HepG2 (cell line): ENCODE measurements at regions not wholly inside any gene's neighbourhood (a gene's known extent, or its start where the extent isn't known, plus 50 kb on each side); places are given as distances from the start of the nearest gene placed in this dataset.

Experiments
- ATAC-seq: fragments of 200-7000 bp; cut with Tn5 transposase; 3 replicates; pipeline ENCODE4 v1.9.1; 2020; ENCODE audit warnings: mild to moderate bottlenecking, moderate library complexity
- BruUV-seq: library from RNA; stranded (reverse); fragments of 400-500 nt; replicated peaks from 2 replicates; lab custom pipeline; 2021; lab: Mats Ljungman, UMichigan
- CTCF ChIA-PET: fragments of 300-600 bp; formaldehyde crosslinking; extraction: SDS; loops from one replicate; lab custom pipeline; 2021; ENCODE audit warnings: low total read pairs, inconsistent platforms, low intra/inter-chr PET ratio; lab: Yijun Ruan, JAX
- POLR2A ChIA-PET: fragments of 350-600 bp; sonication (Branson Sonifier 250); formaldehyde crosslinking; loops from one replicate; lab custom pipeline; 2020; ENCODE audit warnings: antibody characterized with exemption, inconsistent platforms; lab: Yijun Ruan, JAX
- DNase-seq: peaks from one replicate; pipeline ENCODE4 v3.0.0-alpha.2; 2015; ENCODE audit warnings: low spot score
- FAIRE-seq: peaks from 3 replicates; lab custom pipeline; 2011; peaks lifted over from hg19 to GRCh38; lab: Jason Lieb, UNC
- H2AFZ ChIP-seq: one replicate; pipeline ENCODE4 v1.6.1; 2011; ENCODE audit warnings: low read length, inconsistent platforms
- H3K27ac ChIP-seq: fragments of 300-600 bp; 3 replicates; pipeline ENCODE4 v1.8.0; 2011; ENCODE audit warnings: mixed run types, mild to moderate bottlenecking, mixed read lengths, low read length, inconsistent platforms; ENCODE audit not compliant: insufficient read depth; ENCODE audit errors: extremely low read length
- H3K27me3 ChIP-seq, 2 experiments: fragments of 200-600 bp in 1 of 2; 2 replicates in 1 of 2; 3 replicates in 1 of 2; pipeline versions ENCODE4 v1.6.0 to v1.8.0; 2011; ENCODE audit warnings: low read length in 2 of 2, mild to moderate bottlenecking in 2 of 2, moderate library complexity in 2 of 2, inconsistent platforms in 1 of 2; ENCODE audit not compliant: insufficient read depth in 2 of 2, control insufficient read depth in 1 of 2
- H3K36me3 ChIP-seq, 2 experiments: fragments of 200-600 bp in 1 of 2; replicated peaks in 1 of 2; 2 replicates in 1 of 2; 3 replicates in 1 of 2; pipeline versions ENCODE4 v1.5.1 to v1.8.0; 2011; ENCODE audit warnings: low read length in 2 of 2, inconsistent platforms in 1 of 2; ENCODE audit not compliant: insufficient read depth in 2 of 2, control insufficient read depth in 1 of 2
- H3K4me1 ChIP-seq: 2 replicates; pipeline ENCODE4 v1.5.1; 2012; ENCODE audit warnings: low read length, inconsistent platforms; ENCODE audit not compliant: insufficient read depth
- H3K4me2 ChIP-seq: 2 replicates; pipeline ENCODE4 v1.6.0; 2011; ENCODE audit warnings: low read depth, low read length, inconsistent platforms
- H3K4me3 ChIP-seq, 3 experiments: fragments of 200-600 bp in 1 of 3; sonication (generic), shearing (Covaris generic) in 1 of 3; replicated peaks in 1 of 3; 2 replicates each; pipeline ENCODE4 v1.5.1; 2011 to 2016; ENCODE audit warnings: low read length in 3 of 3, inconsistent platforms in 2 of 3, low read depth in 2 of 3, mild to moderate bottlenecking in 2 of 3, control low read depth in 1 of 3, mixed read lengths in 1 of 3; ENCODE audit not compliant: insufficient read depth in 1 of 3
- H3K79me2 ChIP-seq: one replicate; pipeline ENCODE4 v1.6.1; 2011; ENCODE audit warnings: low read length, inconsistent platforms; ENCODE audit not compliant: insufficient read depth
- H3K9ac ChIP-seq: 2 replicates; pipeline ENCODE4 v1.6.0; 2011; ENCODE audit warnings: mild to moderate bottlenecking, low read depth, low read length, inconsistent platforms; ENCODE audit not compliant: insufficient read depth
- H3K9me3 ChIP-seq: 2 replicates; pipeline ENCODE4 v1.5.1; 2012; ENCODE audit warnings: mild to moderate bottlenecking, low read length
- H4K20me1 ChIP-seq: 2 replicates; pipeline ENCODE4 v1.6.0; 2011; ENCODE audit warnings: inconsistent platforms, mild to moderate bottlenecking, low read length, moderate library complexity; ENCODE audit not compliant: insufficient read depth
- ARNTL ChIP-seq: sonication (generic); formaldehyde crosslinking; IDR thresholded peaks from 2 replicates; pipeline ENCODE4 v1.4.0; 2020; ENCODE audit warnings: mild to moderate bottlenecking, missing genetic modification reagents
- FOXO1 ChIP-seq: sonication (generic); formaldehyde crosslinking; IDR thresholded peaks from 2 replicates; pipeline ENCODE4 v1.4.0; 2020; ENCODE audit warnings: missing genetic modification reagents
- GMEB1 ChIP-seq: sonication (generic); formaldehyde crosslinking; IDR thresholded peaks from 2 replicates; pipeline ENCODE4 v1.5.1; 2020; ENCODE audit warnings: missing genetic modification reagents, mild to moderate bottlenecking, borderline replicate concordance
- HOXD1 ChIP-seq: sonication (generic); formaldehyde crosslinking; IDR thresholded peaks from 2 replicates; pipeline ENCODE4 v1.5.0; 2020; ENCODE audit warnings: missing genetic modification reagents
- IRF1 ChIP-seq: sonication (generic); formaldehyde crosslinking; IDR thresholded peaks from 2 replicates; pipeline ENCODE4 v1.4.0; 2020; ENCODE audit warnings: low read depth, mild to moderate bottlenecking, missing genetic modification reagents
- KDM4B ChIP-seq: sonication (generic); formaldehyde crosslinking; IDR thresholded peaks from 2 replicates; pipeline ENCODE4 v1.4.0; 2020; ENCODE audit warnings: missing genetic modification reagents
- KMT2B ChIP-seq: IDR thresholded peaks from 2 replicates; pipeline ENCODE4 v1.6.1; 2016; ENCODE audit warnings: missing genetic modification reagents, missing compliant biosample characterization
- LCORL ChIP-seq, 2 experiments: fragments of 450-650 bp in 1 of 2; sonication (generic) in 1 of 2; formaldehyde crosslinking in 1 of 2; IDR thresholded peaks; 2 replicates each; pipeline versions ENCODE4 v1.5.0 to v1.6.1; 2017 to 2020; ENCODE audit warnings: antibody characterized with exemption in 1 of 2, missing genetic modification reagents in 1 of 2
- MAX ChIP-seq: IDR thresholded peaks from 2 replicates; pipeline ENCODE4 v1.6.1; 2012; ENCODE audit warnings: inconsistent platforms
- MLXIP ChIP-seq: sonication (generic); formaldehyde crosslinking; IDR thresholded peaks from 2 replicates; pipeline ENCODE4 v1.9.0; 2021; ENCODE audit warnings: missing genetic modification reagents, borderline replicate concordance
- MTA3 ChIP-seq: sonication (generic); formaldehyde crosslinking; IDR thresholded peaks from 2 replicates; pipeline ENCODE4 v1.4.0; 2020; ENCODE audit warnings: missing genetic modification reagents
- NCOR1 ChIP-seq: fragments of 200-600 bp; sonication (generic); IDR thresholded peaks from 2 replicates; pipeline ENCODE4 v1.7.0; 2017; ENCODE audit warnings: antibody characterized with exemption, low read length, borderline replicate concordance
- YEATS2 ChIP-seq: sonication (generic); formaldehyde crosslinking; IDR thresholded peaks from 2 replicates; pipeline ENCODE4 v1.4.0; 2020; ENCODE audit warnings: missing genetic modification reagents, borderline replicate concordance
- ZNF746 ChIP-seq: sonication (generic); formaldehyde crosslinking; IDR thresholded peaks from 2 replicates; pipeline ENCODE4 v1.8.0; 2022; ENCODE audit warnings: mild to moderate bottlenecking, missing genetic modification reagents
- ZNF781 ChIP-seq: sonication (generic); formaldehyde crosslinking; IDR thresholded peaks from 2 replicates; pipeline ENCODE4 v1.5.1; 2020; ENCODE audit warnings: borderline replicate concordance, mild to moderate bottlenecking, missing genetic modification reagents; ENCODE audit errors: not compliant biosample characterization
- WGBS: methylation state at CpG from one replicate; pipeline ENCODE4 v1.1.6; 2017; ENCODE audit warnings: low lambda C conversion rate; 5-methylcytosine and 5-hydroxymethylcytosine counted together
- in situ Hi-C: cut with HindIII; loops from 2 replicates; pipeline ENCODE4 v1.10.0; 2017; ENCODE audit warnings: low pct_unique_long_range_greater_than_20kb; ENCODE audit not compliant: extremely low pct_ligation_motif_present
- intact Hi-C: fragments of 100-400 bp; cut with micrococcal nuclease; formaldehyde crosslinking; loops from one replicate; pipeline ENCODE4 v1.10.0; 2022; ENCODE audit not compliant: unreplicated experiment

- no peak for FAIRE-seq
- CTCF ChIA-PET: no interaction called here
- in situ Hi-C loops: no loop called here
Measured at GRCh38 chr4:96786306-96786705, 946.4 kb downstream of the PDHA2 start.

More at GRCh38 chr4:96786306-96786705, 946.4 kb downstream of the PDHA2 start:
- Histone ChIP-seq H3K4me2 (no peak overlapping the region), H3K4me3 (no peak overlapping the region), H3K9ac (no peak overlapping the region), H2AFZ (no peak overlapping the region), H3K27ac (no peak overlapping the region), H4K20me1 (no peaks in the 10 kb centered on the region), H3K9me3 (peaks cover 15% of the 10 kb centered on the region), H3K27me3 (no peaks in the 10 kb centered on the region), H3K4me1 (no peaks in the 10 kb centered on the region), H3K79me2 (no peaks in the 10 kb centered on the region), H3K36me3 (no peaks in the 10 kb centered on the region)
- WGBS: 0% methylated on average over 3 of the region's 3 CpGs
- ATAC-seq (no peak), DNase-seq (no peak)
- no peak for TF ChIP-seq LCORL (IDR thresholded peaks at IDR 0.05)
- TF ChIP-seq LCORL (CRISPR knock-in tag; IDR thresholded peaks at IDR 0.05): no peak
- TF ChIP-seq YEATS2 (CRISPR knock-in tag): no peak
- TF ChIP-seq ZNF781 (CRISPR knock-in tag): no peak
- no peak for TF ChIP-seq NCOR1
- no peak for TF ChIP-seq IRF1 (CRISPR knock-in tag)
- no peak for TF ChIP-seq MTA3 (CRISPR knock-in tag)
- TF ChIP-seq KMT2B: no peak
- TF ChIP-seq MAX: no peak
- no peak for TF ChIP-seq HOXD1 (CRISPR knock-in tag)
- TF ChIP-seq FOXO1 (CRISPR knock-in tag): no peak
- no peak for TF ChIP-seq ZNF746
- TF ChIP-seq ARNTL (CRISPR knock-in tag): no peak
- no peak for TF ChIP-seq GMEB1 (CRISPR knock-in tag)
- no peak for TF ChIP-seq MLXIP
- TF ChIP-seq KDM4B (CRISPR knock-in tag): no peak
- intact Hi-C loops: no loop called here
- no TSS peak for BruUV-seq
- POLR2A ChIA-PET: no interaction called here
